SK-N-SH (cell line): ENCODE measurements at regions not wholly inside any gene's neighbourhood (a gene's known extent, or its start where the extent isn't known, plus 50 kb on each side); places are given as distances from the start of the nearest gene placed in this dataset.

Source experiments
- CTCF ChIA-PET: fragments of 300-600, 350-600 bp; formaldehyde crosslinking; extraction: SDS; loops from one replicate; lab custom pipeline; 2021; lab: Yijun Ruan, JAX
- POLR2A ChIA-PET: fragments of 350-600 bp; sonication (Branson Sonifier 250); formaldehyde crosslinking; extraction: SDS; loops from one replicate; lab custom pipeline; 2020; ENCODE audit warnings: antibody characterized with exemption, inconsistent platforms; lab: Yijun Ruan, JAX
- DNase-seq: peaks from one replicate; pipeline ENCODE4 v3.0.0; 2012
- H2AFZ ChIP-seq: fragments of 200-600 bp; sonication (generic); 2 replicates; pipeline ENCODE4 v1.8.1; 2016; ENCODE audit warnings: antibody characterized with exemption, mild to moderate bottlenecking, low read depth
- H3F3A ChIP-seq: fragments of 200-600 bp; sonication (generic); replicated peaks from 2 replicates; pipeline ENCODE3; 2016; ENCODE audit warnings: antibody characterized with exemption, mild to moderate bottlenecking; ENCODE audit not compliant: insufficient read depth
- H3K27ac ChIP-seq, 2 experiments: fragments of 200-500 bp in 1 of 2; fragments of 200-600 bp in 1 of 2; sonication (Bioruptor generic) in 1 of 2; sonication (generic), shearing (Covaris generic) in 1 of 2; 2 replicates each; pipeline versions ENCODE4 v1.5.1 to v1.6.1; 2014 to 2016; ENCODE audit warnings: low read depth in 2 of 2, inconsistent platforms in 1 of 2, low read length in 1 of 2, mild to moderate bottlenecking in 1 of 2, mixed read lengths in 1 of 2
- H3K27me3 ChIP-seq: fragments of 200-600 bp; sonication (generic), shearing (Covaris generic); 2 replicates; pipeline ENCODE4 v1.6.1; 2016; ENCODE audit warnings: mixed run types; ENCODE audit not compliant: insufficient read depth
- H3K36me3 ChIP-seq, 2 experiments: fragments of 200-500 bp in 1 of 2; fragments of 200-600 bp in 1 of 2; sonication (Bioruptor generic) in 1 of 2; sonication (generic) in 1 of 2; replicated peaks in 1 of 2; 2 replicates each; pipeline versions ENCODE3 to v1.5.1; 2014 to 2016; ENCODE audit warnings: low read length in 1 of 2, mild to moderate bottlenecking in 1 of 2; ENCODE audit not compliant: insufficient read depth in 2 of 2, control insufficient read depth in 1 of 2
- H3K4me1 ChIP-seq, 2 experiments: fragments of 200-500 bp in 1 of 2; fragments of 200-600 bp in 1 of 2; sonication (Bioruptor generic) in 1 of 2; sonication (generic), shearing (Covaris generic) in 1 of 2; 2 replicates each; pipeline versions ENCODE4 v1.5.1 to v1.6.1; 2014 to 2016; ENCODE audit warnings: low read depth in 1 of 2, low read length in 1 of 2, mixed run types in 1 of 2; ENCODE audit not compliant: insufficient read depth in 2 of 2, control insufficient read depth in 1 of 2
- H3K4me2 ChIP-seq: fragments of 200-600 bp; sonication (generic), shearing (Covaris generic); 2 replicates; pipeline ENCODE4 v1.6.1; 2017; ENCODE audit warnings: mixed run types
- H3K4me3 ChIP-seq, 2 experiments: fragments of 200-500 bp in 1 of 2; fragments of 200-600 bp in 1 of 2; sonication (Bioruptor generic) in 1 of 2; sonication (generic), shearing (Covaris generic) in 1 of 2; 2 replicates each; pipeline versions ENCODE4 v1.5.1 to v1.8.1; 2014 to 2016; ENCODE audit warnings: low read depth in 2 of 2, inconsistent platforms in 1 of 2, low read length in 1 of 2, mild to moderate bottlenecking in 1 of 2, mixed read lengths in 1 of 2, moderate library complexity in 1 of 2
- H3K79me2 ChIP-seq: fragments of 200-600 bp; sonication (generic); 2 replicates; pipeline ENCODE4 v1.8.1; 2017; ENCODE audit warnings: mild to moderate bottlenecking; ENCODE audit not compliant: insufficient read depth
- H3K9ac ChIP-seq: fragments of 200-600 bp; sonication (generic); 2 replicates; pipeline ENCODE4 v1.6.1; 2017; ENCODE audit warnings: mixed run types
- H3K9me2 ChIP-seq: fragments of 200-600 bp; sonication (generic); 2 replicates; pipeline ENCODE4 v1.6.1; 2017; ENCODE audit warnings: mixed run types
- H3K9me3 ChIP-seq: fragments of 200-600 bp; sonication (generic); 2 replicates; pipeline ENCODE4 v1.6.1; 2017; ENCODE audit warnings: mixed run types, mild to moderate bottlenecking, moderate library complexity
- H4K20me1 ChIP-seq: fragments of 200-600 bp; sonication (generic); 2 replicates; pipeline ENCODE4 v1.6.1; 2017; ENCODE audit warnings: mild to moderate bottlenecking, mixed run types; ENCODE audit not compliant: insufficient read depth
- ELF1 ChIP-seq: IDR thresholded peaks from 2 replicates; pipeline ENCODE4 v1.4.0; 2012
- EZH2phosphoT487 ChIP-seq: fragments of 200-600 bp; sonication (generic); IDR thresholded peaks from 2 replicates; pipeline ENCODE4 v1.6.1; 2017; ENCODE audit warnings: low read depth, mixed run types, mild to moderate bottlenecking, antibody characterized with exemption, moderate library complexity, borderline replicate concordance
- FOSL2 ChIP-seq: IDR thresholded peaks from 2 replicates; pipeline ENCODE4 v1.4.0; 2012; ENCODE audit warnings: low read depth, mild to moderate bottlenecking, moderate library complexity, borderline replicate concordance
- JUND ChIP-seq: IDR thresholded peaks from 2 replicates; pipeline ENCODE4 v1.4.0; 2012
- MAX ChIP-seq: IDR thresholded peaks from 2 replicates; pipeline ENCODE4 v1.4.0; 2012; ENCODE audit warnings: low read depth
- NFIC ChIP-seq: IDR thresholded peaks from 2 replicates; pipeline ENCODE4 v1.4.0; 2012; ENCODE audit warnings: borderline replicate concordance
- NRF1 ChIP-seq: IDR thresholded peaks from 2 replicates; pipeline ENCODE4 v1.6.1; 2012; ENCODE audit warnings: low read depth, mild to moderate bottlenecking, low read length
- RAD21 ChIP-seq: IDR thresholded peaks from 2 replicates; pipeline ENCODE4 v1.6.1; 2012; ENCODE audit warnings: mild to moderate bottlenecking, low read length
- RXRA ChIP-seq: IDR thresholded peaks from 2 replicates; pipeline ENCODE4 v1.4.0; 2012; ENCODE audit warnings: low read depth, mild to moderate bottlenecking, borderline replicate concordance
- TAF1 ChIP-seq: IDR thresholded peaks from 2 replicates; pipeline ENCODE4 v1.6.1; 2012; ENCODE audit warnings: low read depth, mild to moderate bottlenecking, low read length, moderate library complexity, borderline replicate concordance
- TCF12 ChIP-seq: IDR thresholded peaks from 2 replicates; pipeline ENCODE4 v1.4.0; 2012
- TEAD4 ChIP-seq: IDR thresholded peaks from 2 replicates; pipeline ENCODE4 v1.4.0; 2012; ENCODE audit warnings: mild to moderate bottlenecking, borderline replicate concordance; ENCODE audit not compliant: insufficient read depth
- WGBS: methylation state at CpG from one replicate; pipeline ENCODE4 v1.1.6; 2017; ENCODE audit warnings: low lambda C conversion rate; 5-methylcytosine and 5-hydroxymethylcytosine counted together
- TF ChIP-seq, protein P1 (sequence below): IDR thresholded peaks from 2 replicates; pipeline ENCODE4 v1.6.1; 2012; ENCODE audit warnings: mild to moderate bottlenecking, low read depth, low read length, moderate library complexity
- TF ChIP-seq, protein P2 (sequence below): IDR thresholded peaks from 2 replicates; pipeline ENCODE4 v1.4.0; 2012; ENCODE audit warnings: low read depth, borderline replicate concordance
- TF ChIP-seq, protein P3 (sequence below): IDR thresholded peaks from 2 replicates; pipeline ENCODE4; 2012
- TF ChIP-seq, protein P4 (sequence below): fragments of 150-350 bp; IDR thresholded peaks from 2 replicates; pipeline ENCODE4 v1.6.1; 2017; ENCODE audit warnings: antibody characterized with exemption, low read length, low read depth, borderline replicate concordance

DNA sequence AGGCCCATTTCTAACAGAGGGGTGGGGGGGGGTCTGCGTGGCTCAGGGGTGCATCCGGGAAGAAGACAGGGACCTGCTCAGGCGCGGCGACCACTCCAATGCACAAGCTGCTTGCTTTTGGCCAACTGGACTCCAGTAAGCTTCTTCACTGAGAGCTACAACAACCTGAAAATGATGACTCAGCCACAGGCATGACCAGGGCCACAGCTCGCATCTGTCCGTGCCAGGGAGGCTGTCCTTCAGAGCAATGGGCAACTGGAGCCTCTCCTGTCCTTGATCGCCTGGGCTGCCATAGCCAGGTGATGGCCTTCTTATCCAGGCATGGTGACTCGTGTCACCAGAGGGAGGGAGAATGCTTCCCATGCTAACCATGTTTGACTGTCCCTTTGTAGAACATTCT, 81.6 kb upstream of the RNF32 start:
- no peaks in the 10 kb centered on the region for H3K4me1 ChIP-seq
- no peak overlapping the region for H2AFZ ChIP-seq
- H3K4me3 ChIP-seq = no peak overlapping the region
- no peaks in the 10 kb centered on the region for H3K27me3 ChIP-seq
- no peak overlapping the region for H3K9ac ChIP-seq
- H3F3A ChIP-seq = no peaks in the 10 kb centered on the region
- H3K36me3 ChIP-seq = no peaks in the 10 kb centered on the region
- TF ChIP-seq EZH2phosphoT487 (no peak), TCF12 (no peak), TAF1 (no peak), TEAD4 (no peak), RXRA (no peak), RAD21 (no peak)
- TF ChIP-seq, protein P1, sequence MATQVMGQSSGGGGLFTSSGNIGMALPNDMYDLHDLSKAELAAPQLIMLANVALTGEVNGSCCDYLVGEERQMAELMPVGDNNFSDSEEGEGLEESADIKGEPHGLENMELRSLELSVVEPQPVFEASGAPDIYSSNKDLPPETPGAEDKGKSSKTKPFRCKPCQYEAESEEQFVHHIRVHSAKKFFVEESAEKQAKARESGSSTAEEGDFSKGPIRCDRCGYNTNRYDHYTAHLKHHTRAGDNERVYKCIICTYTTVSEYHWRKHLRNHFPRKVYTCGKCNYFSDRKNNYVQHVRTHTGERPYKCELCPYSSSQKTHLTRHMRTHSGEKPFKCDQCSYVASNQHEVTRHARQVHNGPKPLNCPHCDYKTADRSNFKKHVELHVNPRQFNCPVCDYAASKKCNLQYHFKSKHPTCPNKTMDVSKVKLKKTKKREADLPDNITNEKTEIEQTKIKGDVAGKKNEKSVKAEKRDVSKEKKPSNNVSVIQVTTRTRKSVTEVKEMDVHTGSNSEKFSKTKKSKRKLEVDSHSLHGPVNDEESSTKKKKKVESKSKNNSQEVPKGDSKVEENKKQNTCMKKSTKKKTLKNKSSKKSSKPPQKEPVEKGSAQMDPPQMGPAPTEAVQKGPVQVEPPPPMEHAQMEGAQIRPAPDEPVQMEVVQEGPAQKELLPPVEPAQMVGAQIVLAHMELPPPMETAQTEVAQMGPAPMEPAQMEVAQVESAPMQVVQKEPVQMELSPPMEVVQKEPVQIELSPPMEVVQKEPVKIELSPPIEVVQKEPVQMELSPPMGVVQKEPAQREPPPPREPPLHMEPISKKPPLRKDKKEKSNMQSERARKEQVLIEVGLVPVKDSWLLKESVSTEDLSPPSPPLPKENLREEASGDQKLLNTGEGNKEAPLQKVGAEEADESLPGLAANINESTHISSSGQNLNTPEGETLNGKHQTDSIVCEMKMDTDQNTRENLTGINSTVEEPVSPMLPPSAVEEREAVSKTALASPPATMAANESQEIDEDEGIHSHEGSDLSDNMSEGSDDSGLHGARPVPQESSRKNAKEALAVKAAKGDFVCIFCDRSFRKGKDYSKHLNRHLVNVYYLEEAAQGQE = no peak
- TF ChIP-seq, protein P2, sequence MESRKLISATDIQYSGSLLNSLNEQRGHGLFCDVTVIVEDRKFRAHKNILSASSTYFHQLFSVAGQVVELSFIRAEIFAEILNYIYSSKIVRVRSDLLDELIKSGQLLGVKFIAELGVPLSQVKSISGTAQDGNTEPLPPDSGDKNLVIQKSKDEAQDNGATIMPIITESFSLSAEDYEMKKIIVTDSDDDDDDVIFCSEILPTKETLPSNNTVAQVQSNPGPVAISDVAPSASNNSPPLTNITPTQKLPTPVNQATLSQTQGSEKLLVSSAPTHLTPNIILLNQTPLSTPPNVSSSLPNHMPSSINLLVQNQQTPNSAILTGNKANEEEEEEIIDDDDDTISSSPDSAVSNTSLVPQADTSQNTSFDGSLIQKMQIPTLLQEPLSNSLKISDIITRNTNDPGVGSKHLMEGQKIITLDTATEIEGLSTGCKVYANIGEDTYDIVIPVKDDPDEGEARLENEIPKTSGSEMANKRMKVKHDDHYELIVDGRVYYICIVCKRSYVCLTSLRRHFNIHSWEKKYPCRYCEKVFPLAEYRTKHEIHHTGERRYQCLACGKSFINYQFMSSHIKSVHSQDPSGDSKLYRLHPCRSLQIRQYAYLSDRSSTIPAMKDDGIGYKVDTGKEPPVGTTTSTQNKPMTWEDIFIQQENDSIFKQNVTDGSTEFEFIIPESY = no peak
- TF ChIP-seq, protein P3, sequence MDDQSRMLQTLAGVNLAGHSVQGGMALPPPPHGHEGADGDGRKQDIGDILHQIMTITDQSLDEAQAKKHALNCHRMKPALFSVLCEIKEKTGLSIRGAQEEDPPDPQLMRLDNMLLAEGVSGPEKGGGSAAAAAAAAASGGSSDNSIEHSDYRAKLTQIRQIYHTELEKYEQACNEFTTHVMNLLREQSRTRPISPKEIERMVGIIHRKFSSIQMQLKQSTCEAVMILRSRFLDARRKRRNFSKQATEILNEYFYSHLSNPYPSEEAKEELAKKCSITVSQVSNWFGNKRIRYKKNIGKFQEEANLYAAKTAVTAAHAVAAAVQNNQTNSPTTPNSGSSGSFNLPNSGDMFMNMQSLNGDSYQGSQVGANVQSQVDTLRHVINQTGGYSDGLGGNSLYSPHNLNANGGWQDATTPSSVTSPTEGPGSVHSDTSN = no peak
- POLR2A ChIA-PET = no interaction called here
- H4K20me1 ChIP-seq = no peaks in the 10 kb centered on the region
- no peak overlapping the region for H3K27ac ChIP-seq
- DNase-seq = no peak
- H3K9me2 ChIP-seq = no peaks in the 10 kb centered on the region
- CTCF ChIA-PET = interaction anchor here (1.0 to 1.6 kb wide), 3 partner anchors 9 to 258 kb away, joined by 3 to 4 read pairs (median 3); no protein-coding TSS in a partner anchor
- no peak overlapping the region for H3K4me2 ChIP-seq
- no peaks in the 10 kb centered on the region for H3K9me3 ChIP-seq
- H3K79me2 ChIP-seq = no peaks in the 10 kb centered on the region
- WGBS = 54% methylated on average over 9 of the region's 9 CpGs

GRCh38 chr7:156558198-156558597, 82.4 kb upstream of the RNF32 start:
- no peak for DNase-seq
- 47% methylated on average over 4 of the region's 4 CpGs for WGBS
- peak; percentile 43 for TF ChIP-seq FOSL2
- TF ChIP-seq MAX = no peak
- TF ChIP-seq TCF12 = no peak
- TF ChIP-seq JUND = 0 out of 2 replicates have a peak, but pooled peaks have one; percentile 11
- TF ChIP-seq NRF1 = no peak
- no peak for TF ChIP-seq RXRA
- TF ChIP-seq NFIC = no peak
- TF ChIP-seq ELF1 = no peak
- TF ChIP-seq, protein P4, sequence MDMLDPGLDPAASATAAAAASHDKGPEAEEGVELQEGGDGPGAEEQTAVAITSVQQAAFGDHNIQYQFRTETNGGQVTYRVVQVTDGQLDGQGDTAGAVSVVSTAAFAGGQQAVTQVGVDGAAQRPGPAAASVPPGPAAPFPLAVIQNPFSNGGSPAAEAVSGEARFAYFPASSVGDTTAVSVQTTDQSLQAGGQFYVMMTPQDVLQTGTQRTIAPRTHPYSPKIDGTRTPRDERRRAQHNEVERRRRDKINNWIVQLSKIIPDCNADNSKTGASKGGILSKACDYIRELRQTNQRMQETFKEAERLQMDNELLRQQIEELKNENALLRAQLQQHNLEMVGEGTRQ = no peak
- TF ChIP-seq, protein P2 = no peak

More at GRCh38 chr7:156558198-156558597, 82.4 kb upstream of the RNF32 start:
- ChIA-PET CTCF (interaction anchor here (0.9 to 1.6 kb wide), 4 partner anchors 10 to 258 kb away, joined by 3 to 4 read pairs (median 4); no protein-coding TSS in a partner anchor), POLR2A (no interaction called here)
- Histone ChIP-seq H3K4me2 (no peak overlapping the region), H3K79me2 (no peaks in the 10 kb centered on the region), H3K4me3 (no peak overlapping the region), H3K27ac (no peak overlapping the region), H3K4me1 (no peaks in the 10 kb centered on the region), H3K27me3 (no peaks in the 10 kb centered on the region), H3K9me2 (no peaks in the 10 kb centered on the region), H3K36me3 (no peaks in the 10 kb centered on the region), H3K9ac (no peak overlapping the region), H3K9me3 (no peaks in the 10 kb centered on the region), H3F3A (no peaks in the 10 kb centered on the region), H4K20me1 (no peaks in the 10 kb centered on the region), H2AFZ (no peak overlapping the region)
